B cell (primary cell): ENCODE measurements at regions not wholly inside any gene's neighbourhood (a gene's known extent, or its start where the extent isn't known, plus 50 kb on each side); places are given as distances from the start of the nearest gene placed in this dataset.

Experiments used
- ATAC-seq: fragments of 200-7000 bp; cut with Tn5 transposase; one replicate; pipeline ENCODE4 v1.10.0; 2021; ENCODE audit warnings: low read depth, mild to moderate bottlenecking, moderate number of reproducible peaks, moderate library complexity
- CTCF ChIA-PET: fragments of 350-600 bp; sonication (Branson Sonifier 250); formaldehyde crosslinking; loops from one replicate; lab custom pipeline; 2021; ENCODE audit warnings: antibody characterized with exemption, inconsistent platforms; lab: Charles Lee
- POLR2A ChIA-PET: fragments of 350-600 bp; sonication (Branson Sonifier 250); formaldehyde crosslinking; loops from one replicate; lab custom pipeline; 2021; ENCODE audit warnings: antibody characterized with exemption; lab: Charles Lee
- DNase-seq: peaks from one replicate; pipeline ENCODE4 v3.0.0; 2013
- H2AFZ ChIP-seq: 2 replicates; pipeline ENCODE4 v1.6.1; 2012; ENCODE audit warnings: mild to moderate bottlenecking, low read depth, low read length; ENCODE audit not compliant: insufficient read depth, poor library complexity, severe bottlenecking
- H3K27ac ChIP-seq, 2 donors: 1 replicate in 1 of 2; 2 replicates in 1 of 2; pipeline ENCODE4 v1.5.1; 2012 to 2013; ENCODE audit warnings: low read length in 2 of 2, mild to moderate bottlenecking in 2 of 2, moderate library complexity in 1 of 2
- H3K27me3 ChIP-seq, 4 experiments: fragments of 200-600 bp in 1 of 4; sonication (generic) in 1 of 4; replicated peaks in 1 of 4; 1 replicate in 2 of 4; 2 replicates in 2 of 4; pipeline versions ENCODE4 v1.6.1 to v1.7.0; 2013 to 2016; ENCODE audit warnings: low read length in 3 of 4, mild to moderate bottlenecking in 2 of 4, mixed read lengths in 1 of 4, moderate library complexity in 1 of 4; ENCODE audit not compliant: insufficient read depth in 4 of 4, control insufficient read depth in 3 of 4; ENCODE audit errors: control extremely low read depth in 1 of 4
- H3K36me3 ChIP-seq, 2 experiments: replicated peaks in 1 of 2; 1 replicate in 1 of 2; 2 replicates in 1 of 2; pipeline versions ENCODE4 v1.6.1 to v1.7.1; 2013; ENCODE audit warnings: low read length in 1 of 2; ENCODE audit not compliant: insufficient read depth in 2 of 2, control insufficient read depth in 1 of 2; ENCODE audit errors: control extremely low read depth in 1 of 2, extremely low read depth in 1 of 2
- H3K4me1 ChIP-seq, 2 donors: fragments of 200-600 bp in 1 of 2; sonication (generic) in 1 of 2; 1 replicate in 1 of 2; 2 replicates in 1 of 2; pipeline versions ENCODE4 v1.5.1 to v1.6.1; 2013 to 2017; ENCODE audit warnings: low read length in 2 of 2; ENCODE audit not compliant: control insufficient read depth in 2 of 2, insufficient read depth in 2 of 2
- H3K4me2 ChIP-seq: replicated peaks from 2 replicates; pipeline ENCODE3; 2012; ENCODE audit warnings: mild to moderate bottlenecking, low read depth, low read length; ENCODE audit not compliant: poor library complexity, severe bottlenecking
- H3K4me3 ChIP-seq, 5 experiments: fragments of 200-600 bp in 1 of 5; sonication (generic) in 1 of 5; 1 replicate in 3 of 5; 2 replicates in 2 of 5; pipeline versions ENCODE4 v1.5.1 to v1.7.0; 2011 to 2016; ENCODE audit warnings: low read length in 4 of 5, mild to moderate bottlenecking in 4 of 5, low read depth in 2 of 5, control low read depth in 1 of 5, moderate library complexity in 1 of 5; ENCODE audit not compliant: insufficient read depth in 1 of 5; ENCODE audit errors: control extremely low read depth in 1 of 5, extremely low read depth in 1 of 5
- H3K79me2 ChIP-seq: fragments of 200-600 bp; sonication (generic); one replicate; pipeline ENCODE4 v1.6.0; 2016; ENCODE audit warnings: low read length; ENCODE audit not compliant: control insufficient read depth, insufficient read depth
- H3K9ac ChIP-seq: fragments of 200-600 bp; sonication (generic); 2 replicates; pipeline ENCODE4 v1.6.1; 2017; ENCODE audit warnings: mild to moderate bottlenecking, low read length, moderate library complexity
- H3K9me3 ChIP-seq, 3 donors: one replicate each; pipeline versions ENCODE4 v1.6.1 to v1.7.1; 2013; ENCODE audit warnings: low read length in 2 of 3; ENCODE audit not compliant: control insufficient read depth in 2 of 3, insufficient read depth in 1 of 3; ENCODE audit errors: control extremely low read depth in 1 of 3
- H4K20me1 ChIP-seq: 2 replicates; pipeline ENCODE4 v1.6.0; 2012; ENCODE audit warnings: mild to moderate bottlenecking, low read length; ENCODE audit not compliant: insufficient read depth, control insufficient read depth, poor library complexity, severe bottlenecking
- H3K27ac Mint-ChIP-seq: one replicate; pipeline ENCODE4 v1.8.0; 2021; ENCODE audit warnings: mixed read lengths
- H3K27me3 Mint-ChIP-seq: one replicate; pipeline ENCODE4 v1.8.0; 2021; ENCODE audit warnings: mixed read lengths
- H3K4me1 Mint-ChIP-seq: one replicate; pipeline ENCODE4 v1.8.0; 2021; ENCODE audit warnings: mixed read lengths
- H3K4me3 Mint-ChIP-seq: one replicate; pipeline ENCODE4 v1.8.0; 2021; ENCODE audit warnings: mixed read lengths
- H3K9me3 Mint-ChIP-seq: one replicate; pipeline ENCODE4 v1.8.0; 2022; ENCODE audit warnings: mixed read lengths; ENCODE audit not compliant: insufficient read depth
- EZH2 ChIP-seq: IDR thresholded peaks from 2 replicates; pipeline ENCODE4 v1.6.1; 2012; ENCODE audit warnings: borderline replicate concordance, low read depth, mild to moderate bottlenecking, moderate library complexity, low read length; ENCODE audit not compliant: insufficient read depth, poor library complexity, severe bottlenecking
- WGBS: methylation state at CpG from one replicate; pipeline ENCODE4 v1.1.5; 2013; ENCODE audit warnings: missing lambda C conversion rate; ENCODE audit not compliant: insufficient coverage; 5-methylcytosine and 5-hydroxymethylcytosine counted together
- intact Hi-C: fragments of 100-400 bp; cut with micrococcal nuclease; formaldehyde crosslinking; loops from one replicate; pipeline ENCODE4 v1.10.0; 2022
- TF ChIP-seq, protein P1 (sequence below): fragments of 200-600 bp; IDR thresholded peaks from one replicate; pipeline ENCODE4 v1.8.0; 2022; ENCODE audit warnings: antibody characterized with exemption, mild to moderate bottlenecking

DNA sequence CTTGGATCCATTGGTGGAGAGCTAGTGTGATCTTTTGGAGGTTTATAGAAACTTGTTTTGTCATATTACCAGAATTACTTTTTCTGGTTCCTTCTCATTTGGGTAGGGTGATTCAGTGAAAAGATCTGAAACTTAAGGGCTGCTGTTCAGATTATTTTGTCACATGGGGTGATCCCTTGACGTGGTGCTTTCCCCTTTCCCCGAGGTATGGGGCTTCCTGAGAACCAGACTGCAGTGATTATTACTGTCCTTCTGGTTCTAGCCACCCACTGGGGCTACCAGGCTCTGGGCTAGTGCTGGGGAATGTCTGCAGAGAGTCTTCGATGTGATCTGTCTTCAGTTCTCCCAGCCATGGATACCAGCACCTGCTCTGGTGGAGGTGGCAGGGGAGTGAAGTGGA lies 1030.0 kb downstream of the GRM8 start:
- ChIA-PET POLR2A (no interaction called here), CTCF (no interaction called here)
- Histone ChIP-seq H3K4me2 (no peak overlapping the region), H3K4me1 (no peaks in the 10 kb centered on the region), H3K9me3 (no peaks in the 10 kb centered on the region), H3K27ac (no peak overlapping the region), H3K36me3 (no peaks in the 10 kb centered on the region), H3K27me3 (no peaks in the 10 kb centered on the region), H3K79me2 (no peaks in the 10 kb centered on the region), H2AFZ (no peak overlapping the region), H4K20me1 (no peaks in the 10 kb centered on the region), H3K9ac (no peak overlapping the region), H3K4me3 (no peak overlapping the region)
- Mint-ChIP-seq H3K27me3 (no peaks in the 10 kb centered on the region), H3K27ac (no peak overlapping the region), H3K4me1 (no peaks in the 10 kb centered on the region), H3K9me3 (peaks cover 5% of the 10 kb centered on the region), H3K4me3 (no peak overlapping the region)
- ATAC-seq, result no peak
- TF ChIP-seq EZH2, result no peak
- TF ChIP-seq, protein P1, sequence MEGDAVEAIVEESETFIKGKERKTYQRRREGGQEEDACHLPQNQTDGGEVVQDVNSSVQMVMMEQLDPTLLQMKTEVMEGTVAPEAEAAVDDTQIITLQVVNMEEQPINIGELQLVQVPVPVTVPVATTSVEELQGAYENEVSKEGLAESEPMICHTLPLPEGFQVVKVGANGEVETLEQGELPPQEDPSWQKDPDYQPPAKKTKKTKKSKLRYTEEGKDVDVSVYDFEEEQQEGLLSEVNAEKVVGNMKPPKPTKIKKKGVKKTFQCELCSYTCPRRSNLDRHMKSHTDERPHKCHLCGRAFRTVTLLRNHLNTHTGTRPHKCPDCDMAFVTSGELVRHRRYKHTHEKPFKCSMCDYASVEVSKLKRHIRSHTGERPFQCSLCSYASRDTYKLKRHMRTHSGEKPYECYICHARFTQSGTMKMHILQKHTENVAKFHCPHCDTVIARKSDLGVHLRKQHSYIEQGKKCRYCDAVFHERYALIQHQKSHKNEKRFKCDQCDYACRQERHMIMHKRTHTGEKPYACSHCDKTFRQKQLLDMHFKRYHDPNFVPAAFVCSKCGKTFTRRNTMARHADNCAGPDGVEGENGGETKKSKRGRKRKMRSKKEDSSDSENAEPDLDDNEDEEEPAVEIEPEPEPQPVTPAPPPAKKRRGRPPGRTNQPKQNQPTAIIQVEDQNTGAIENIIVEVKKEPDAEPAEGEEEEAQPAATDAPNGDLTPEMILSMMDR, result no peak
- DNase-seq, result no peak
- intact Hi-C loops, result no loop called here
- WGBS, result 87% methylated on average over 3 of the region's 3 CpGs

DNA sequence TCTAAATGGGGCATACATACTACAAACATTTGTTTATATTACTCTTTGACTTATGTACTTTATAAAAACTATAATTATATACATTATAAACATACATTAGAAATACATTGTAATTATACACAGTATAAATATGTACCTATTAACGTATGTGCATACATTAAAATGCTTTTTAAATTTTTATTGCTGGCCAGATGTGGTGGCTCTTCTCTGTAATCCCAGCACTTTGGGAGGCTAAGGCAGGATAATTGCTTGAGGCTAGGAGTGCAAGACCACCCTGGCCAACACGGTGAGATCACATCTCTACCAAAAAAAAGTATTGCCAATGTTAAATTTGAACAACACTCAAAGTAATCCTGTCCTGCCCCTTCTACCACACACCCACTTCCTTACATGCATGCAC lies 1037.0 kb downstream of the GRM8 start:
- Histone ChIP-seq H3K27ac (no peak overlapping the region), H3K79me2 (no peaks in the 10 kb centered on the region), H3K4me3 (no peak overlapping the region), H3K36me3 (no peaks in the 10 kb centered on the region), H3K9me3 (no peaks in the 10 kb centered on the region), H4K20me1 (no peaks in the 10 kb centered on the region), H3K27me3 (no peaks in the 10 kb centered on the region), H3K4me2 (no peak overlapping the region), H2AFZ (no peak overlapping the region), H3K4me1 (no peaks in the 10 kb centered on the region), H3K9ac (no peak overlapping the region)
- Mint-ChIP-seq H3K4me1 (no peaks in the 10 kb centered on the region), H3K27me3 (no peaks in the 10 kb centered on the region), H3K9me3 (peaks cover 5% of the 10 kb centered on the region), H3K27ac (no peak overlapping the region), H3K4me3 (no peak overlapping the region)
- no peak for ATAC-seq
- POLR2A ChIA-PET, result no interaction called here
- no peak for TF ChIP-seq EZH2
- TF ChIP-seq, protein P1, result no peak
- intact Hi-C loops, result no loop called here
- WGBS, result 40% methylated on average over 1 of the region's 2 CpGs
- DNase-seq, result no peak
- CTCF ChIA-PET, result no interaction called here
